HepG2 (cell line): ENCODE measurements at regions not wholly inside any gene's neighbourhood (a gene's known extent, or its start where the extent isn't known, plus 50 kb on each side); places are given as distances from the start of the nearest gene placed in this dataset.

Experiments
- HNF4G ChIP-seq, 2 experiments: sonication (generic) in 1 of 2; formaldehyde crosslinking in 1 of 2; IDR thresholded peaks; 2 replicates each; pipeline versions ENCODE4 v1.4.0 to v1.6.1; 2011 to 2020; ENCODE audit warnings: borderline replicate concordance in 2 of 2, low read depth in 2 of 2, mild to moderate bottlenecking in 2 of 2, low read length in 1 of 2, missing genetic modification reagents in 1 of 2, moderate library complexity in 1 of 2
- KDM2A ChIP-seq: sonication (generic); formaldehyde crosslinking; IDR thresholded peaks from 2 replicates; pipeline ENCODE4 v1.4.0; 2020; ENCODE audit warnings: low read depth, missing genetic modification reagents, borderline replicate concordance
- KDM4B ChIP-seq: sonication (generic); formaldehyde crosslinking; IDR thresholded peaks from 2 replicates; pipeline ENCODE4 v1.4.0; 2020; ENCODE audit warnings: missing genetic modification reagents
- NBN ChIP-seq: fragments of 450-650 bp; conservative IDR thresholded peaks from 2 replicates; pipeline ENCODE4 v1.6.1; 2017
- NFE2L2 ChIP-seq: fragments of 150-350 bp; IDR thresholded peaks from 2 replicates; pipeline ENCODE4 v1.6.1; 2014; ENCODE audit warnings: low read length
- POLR2AphosphoS2 ChIP-seq: IDR thresholded peaks from 2 replicates; pipeline ENCODE4 v1.6.1; 2011; ENCODE audit warnings: low read depth, low read length, improper control_type of control experiment
- REL ChIP-seq: sonication (generic); formaldehyde crosslinking; conservative IDR thresholded peaks from 2 replicates; pipeline ENCODE4 v1.8.0; 2022; ENCODE audit warnings: mild to moderate bottlenecking, missing genetic modification reagents, moderate library complexity
- SNAPC5 ChIP-seq: sonication (generic); formaldehyde crosslinking; IDR thresholded peaks from 2 replicates; pipeline ENCODE4 v1.8.1; 2023; ENCODE audit warnings: mild to moderate bottlenecking, missing genetic modification reagents, borderline replicate concordance
- SOX6 ChIP-seq, 2 experiments: fragments of 450-650 bp in 1 of 2; sonication (generic) in 1 of 2; formaldehyde crosslinking in 1 of 2; IDR thresholded peaks; 2 replicates each; pipeline versions ENCODE4 v1.4.0 to v1.6.1; 2017 to 2020; ENCODE audit warnings: antibody characterized with exemption in 1 of 2, mild to moderate bottlenecking in 1 of 2, missing genetic modification reagents in 1 of 2
- STAG1 ChIP-seq: sonication (generic); formaldehyde crosslinking; IDR thresholded peaks from 2 replicates; pipeline ENCODE4 v1.4.0; 2020; ENCODE audit warnings: missing genetic modification reagents
- ZBTB33 ChIP-seq: sonication (generic); formaldehyde crosslinking; IDR thresholded peaks from 2 replicates; pipeline ENCODE4 v1.4.0; 2020; ENCODE audit warnings: missing genetic modification reagents
- ZBTB34 ChIP-seq: sonication (generic); formaldehyde crosslinking; IDR thresholded peaks from 2 replicates; pipeline ENCODE4 v1.8.0; 2022; ENCODE audit warnings: mild to moderate bottlenecking, missing genetic modification reagents
- ZKSCAN5 ChIP-seq: sonication (generic); formaldehyde crosslinking; IDR thresholded peaks from 2 replicates; pipeline ENCODE4 v1.5.1; 2020; ENCODE audit warnings: mild to moderate bottlenecking, missing genetic modification reagents
- ZNF142 ChIP-seq: sonication (generic); formaldehyde crosslinking; IDR thresholded peaks from 2 replicates; pipeline ENCODE4 v1.4.0; 2020; ENCODE audit warnings: missing genetic modification reagents
- ZNF292 ChIP-seq: sonication (generic); formaldehyde crosslinking; IDR thresholded peaks from 2 replicates; pipeline ENCODE4 v1.8.1; 2022; ENCODE audit warnings: mild to moderate bottlenecking, low read depth, missing genetic modification reagents, borderline replicate concordance
- ZNF317 ChIP-seq: sonication (generic); formaldehyde crosslinking; IDR thresholded peaks from 2 replicates; pipeline ENCODE4 v1.5.0; 2020; ENCODE audit warnings: mild to moderate bottlenecking, missing genetic modification reagents
- ZNF577 ChIP-seq: sonication (generic); formaldehyde crosslinking; IDR thresholded peaks from 2 replicates; pipeline ENCODE4 v1.4.0; 2020; ENCODE audit warnings: mild to moderate bottlenecking, low read depth, missing genetic modification reagents, borderline replicate concordance
- ZNF777 ChIP-seq: sonication (generic); formaldehyde crosslinking; IDR thresholded peaks from 2 replicates; pipeline ENCODE4 v1.4.0; 2020; ENCODE audit warnings: missing genetic modification reagents
- ZNF790 ChIP-seq: sonication (generic); formaldehyde crosslinking; IDR thresholded peaks from 2 replicates; pipeline ENCODE4 v1.8.0; 2022; ENCODE audit warnings: missing genetic modification reagents, mild to moderate bottlenecking, borderline replicate concordance
- ZSCAN25 ChIP-seq: sonication (generic); formaldehyde crosslinking; IDR thresholded peaks from 2 replicates; pipeline ENCODE4 v1.8.0; 2022; ENCODE audit warnings: mild to moderate bottlenecking, missing genetic modification reagents

- TF ChIP-seq ZNF577 (CRISPR knock-in tag) (no peak), NBN (no peak), POLR2AphosphoS2 (no peak), SOX6 (IDR thresholded peaks at IDR 0.05) (no peak), SOX6 (CRISPR knock-in tag; IDR thresholded peaks at IDR 0.05) (peak; percentile 73), ZSCAN25 (CRISPR knock-in tag) (no peak), HNF4G (IDR thresholded peaks at IDR 0.05; ENCODE audit: borderline replicate concordance, low read depth, low read length) (no peak), HNF4G (CRISPR knock-in tag; IDR thresholded peaks at IDR 0.05; ENCODE audit: borderline replicate concordance, low read depth) (no peak; the same call in 1 of the 2 replicates), ZNF777 (CRISPR knock-in tag) (no peak), ZNF790 (CRISPR knock-in tag) (no peak), ZBTB33 (CRISPR knock-in tag) (no peak), ZBTB34 (CRISPR knock-in tag) (no peak), NFE2L2 (no peak), KDM2A (CRISPR knock-in tag) (no peak), ZNF317 (CRISPR knock-in tag) (no peak), ZNF142 (CRISPR knock-in tag) (no peak), ZNF292 (CRISPR knock-in tag) (0 out of 2 replicates have a peak, but pooled peaks have one; percentile 28), KDM4B (CRISPR knock-in tag) (no peak), REL (CRISPR knock-in tag) (no peak), STAG1 (CRISPR knock-in tag) (no peak), ZKSCAN5 (CRISPR knock-in tag) (no peak), SNAPC5 (CRISPR knock-in tag) (no peak)
Observed at GRCh38 chr4:41883988-41884734, 51.1 kb upstream of the TMEM33 start (continued).
